GM12878 (cell line): ENCODE measurements at regions not wholly inside any gene's neighbourhood (a gene's known extent, or its start where the extent isn't known, plus 50 kb on each side); places are given as distances from the start of the nearest gene placed in this dataset.

ENCODE experiments used
- ATAC-seq: fragments of 200-7000 bp; cut with Tn5 transposase; 3 replicates; pipeline ENCODE4 v1.9.1; 2020; ENCODE audit warnings: mild to moderate bottlenecking, moderate library complexity
- BruUV-seq: library from RNA; stranded (reverse); fragments of 400-500 nt; replicated peaks from 2 replicates; lab custom pipeline; 2021; lab: Mats Ljungman, UMichigan
- CTCF ChIA-PET: fragments of 300-600 bp; sonication (Branson Sonifier 250); formaldehyde crosslinking; extraction: SDS; loops from one replicate; lab custom pipeline; 2021; ENCODE audit warnings: inconsistent platforms; lab: Yijun Ruan, JAX
- POLR2A ChIA-PET: fragments of 350-600 bp; formaldehyde crosslinking; extraction: SDS; loops from one replicate; lab custom pipeline; 2021; ENCODE audit warnings: inconsistent platforms; lab: Charles Lee
- RAD21 ChIA-PET: fragments of 300-600 bp; sonication (Branson Sonifier 250); formaldehyde crosslinking; loops from one replicate; lab custom pipeline; 2023; ENCODE audit warnings: antibody characterized with exemption; ENCODE audit not compliant: unreplicated experiment; lab: Charles Lee
- SMC1A ChIA-PET: fragments of 300-600 bp; sonication (Branson Sonifier 250); formaldehyde crosslinking; loops from one replicate; lab custom pipeline; 2023; ENCODE audit not compliant: unreplicated experiment, uncharacterized antibody; lab: Charles Lee
- DNase-seq: peaks from one replicate; pipeline ENCODE4 v3.0.0-alpha.2; 2011; ENCODE audit warnings: low read depth, low spot score
- FAIRE-seq: peaks from 3 replicates; lab custom pipeline; 2011; peaks lifted over from hg19 to GRCh38; lab: Jason Lieb, UNC
- H2AFZ ChIP-seq: 2 replicates; pipeline ENCODE4 v1.6.0; 2011; ENCODE audit warnings: low read depth, low read length, control low read depth; ENCODE audit not compliant: control insufficient read depth
- H3K27ac ChIP-seq: 2 replicates; pipeline ENCODE4 v1.5.1; 2011; ENCODE audit warnings: control low read depth; ENCODE audit not compliant: control insufficient read depth, insufficient read depth
- H3K27me3 ChIP-seq, 2 experiments: replicated peaks in 1 of 2; 2 replicates each; pipeline versions ENCODE4 v1.6.0 to v1.6.1; 2011; ENCODE audit warnings: low read length in 1 of 2; ENCODE audit not compliant: control insufficient read depth in 2 of 2, insufficient read depth in 2 of 2
- H3K36me3 ChIP-seq, 2 experiments: 2 replicates each; pipeline ENCODE4 v1.5.1; 2011; ENCODE audit warnings: low read length in 1 of 2; ENCODE audit not compliant: control insufficient read depth in 2 of 2, insufficient read depth in 2 of 2
- H3K4me1 ChIP-seq: 2 replicates; pipeline ENCODE4 v1.6.1; 2011; ENCODE audit warnings: mild to moderate bottlenecking, low read length, moderate library complexity, mixed read lengths; ENCODE audit not compliant: control insufficient read depth, insufficient read depth
- H3K4me2 ChIP-seq: 2 replicates; pipeline ENCODE4 v1.6.0; 2011; ENCODE audit warnings: control low read depth; ENCODE audit not compliant: control insufficient read depth, insufficient read depth
- H3K4me3 ChIP-seq: fragments of 200-600 bp; sonication (generic); 2 replicates; pipeline ENCODE4 v1.5.1; 2016
- H3K79me2 ChIP-seq: 2 replicates; pipeline ENCODE4 v1.6.0; 2011; ENCODE audit warnings: low read length; ENCODE audit not compliant: control insufficient read depth, insufficient read depth
- H3K9ac ChIP-seq: 2 replicates; pipeline ENCODE4 v1.8.0; 2011; ENCODE audit warnings: low read length, control low read depth, mixed read lengths; ENCODE audit not compliant: control insufficient read depth, insufficient read depth
- H3K9me3 ChIP-seq: replicated peaks from 3 replicates; pipeline ENCODE4 v1.5.1; 2011; ENCODE audit warnings: mild to moderate bottlenecking, low read length; ENCODE audit not compliant: control insufficient read depth, insufficient read depth
- H4K20me1 ChIP-seq: 2 replicates; pipeline ENCODE4 v1.6.0; 2011; ENCODE audit not compliant: control insufficient read depth, insufficient read depth
- BACH1 ChIP-seq: fragments of 450-650 bp; IDR thresholded peaks from 2 replicates; pipeline ENCODE4 v1.6.1; 2017; ENCODE audit warnings: mild to moderate bottlenecking, borderline replicate concordance
- BCL11A ChIP-seq: IDR thresholded peaks from 2 replicates; pipeline ENCODE4 v1.6.1; 2011; ENCODE audit warnings: low read depth, low read length
- BCLAF1 ChIP-seq: fragments of 450-650 bp; IDR thresholded peaks from 2 replicates; pipeline ENCODE4 v1.6.1; 2017; ENCODE audit warnings: antibody characterized with exemption, mild to moderate bottlenecking, moderate library complexity
- CBX5 ChIP-seq: sonication (generic); IDR thresholded peaks from 2 replicates; pipeline ENCODE4 v1.6.1; 2016; ENCODE audit warnings: low read depth, moderate library complexity, mild to moderate bottlenecking, inconsistent platforms
- MEF2A ChIP-seq: IDR thresholded peaks from 2 replicates; pipeline ENCODE4 v1.6.1; 2011; ENCODE audit warnings: low read depth, mild to moderate bottlenecking, low read length, moderate library complexity; ENCODE audit not compliant: insufficient read depth
- SIN3A ChIP-seq: IDR thresholded peaks from 2 replicates; pipeline ENCODE4 v1.6.1; 2012; ENCODE audit warnings: low read depth, low read length, improper control_type of control experiment
- SIX5 ChIP-seq: IDR thresholded peaks from 2 replicates; pipeline ENCODE4 v1.6.1; 2011; ENCODE audit warnings: mild to moderate bottlenecking, low read depth, low read length, moderate library complexity; ENCODE audit not compliant: severe bottlenecking
- TAF1 ChIP-seq: IDR thresholded peaks from 2 replicates; pipeline ENCODE4 v1.6.1; 2011; ENCODE audit warnings: mild to moderate bottlenecking, low read depth, low read length, borderline replicate concordance
- ZSCAN29 ChIP-seq: fragments of 450-650 bp; IDR thresholded peaks from 2 replicates; pipeline ENCODE4 v1.6.1; 2017; ENCODE audit warnings: mild to moderate bottlenecking, moderate library complexity
- WGBS: methylation state at CpG from one replicate; pipeline ENCODE4 v1.1.6; 2016; ENCODE audit warnings: low lambda C conversion rate; ENCODE audit not compliant: insufficient replicate concordance, insufficient coverage; ENCODE audit errors: missing lambda C conversion rate; 5-methylcytosine and 5-hydroxymethylcytosine counted together
- in situ Hi-C: fragments of 300-500 bp; cut with MboI; formaldehyde crosslinking; loops from 9 replicates; pipeline ENCODE4 v1.14.3; 2018; ENCODE audit warnings: mixed read lengths
- intact Hi-C: fragments of 100-400 bp; cut with micrococcal nuclease; formaldehyde crosslinking; loops from one replicate; pipeline ENCODE4 v1.14.2; 2022; ENCODE audit not compliant: unreplicated experiment
- TF ChIP-seq, protein P1 (sequence below), 3 experiments: IDR thresholded peaks in 2 of 3; conservative IDR thresholded peaks in 1 of 3; 2 replicates each; pipeline ENCODE4 v1.5.1; 2011; ENCODE audit warnings: low read depth in 3 of 3, low read length in 3 of 3, mild to moderate bottlenecking in 3 of 3, control low read depth in 2 of 3, moderate library complexity in 2 of 3, inconsistent platforms in 1 of 3, mixed read lengths in 1 of 3; ENCODE audit not compliant: control insufficient read depth in 2 of 3, insufficient read depth in 1 of 3; ENCODE audit errors: extremely low read depth in 1 of 3
- TF ChIP-seq, protein P2 (sequence below): IDR thresholded peaks from 2 replicates; pipeline ENCODE4 v1.6.1; 2012; ENCODE audit warnings: low read depth, low read length, improper control_type of control experiment

GRCh38 chr9:103898550-103898949 lies 195.6 kb upstream of the SMC2 start:
- H3K4me2 ChIP-seq: no peak overlapping the region
- ChIA-PET CTCF (no interaction called here), RAD21 (no interaction called here), POLR2A (no interaction called here), SMC1A (no interaction called here)
- TF ChIP-seq CBX5 (no peak), BACH1 (no peak), TAF1 (no peak)
- TF ChIP-seq, protein P1, sequence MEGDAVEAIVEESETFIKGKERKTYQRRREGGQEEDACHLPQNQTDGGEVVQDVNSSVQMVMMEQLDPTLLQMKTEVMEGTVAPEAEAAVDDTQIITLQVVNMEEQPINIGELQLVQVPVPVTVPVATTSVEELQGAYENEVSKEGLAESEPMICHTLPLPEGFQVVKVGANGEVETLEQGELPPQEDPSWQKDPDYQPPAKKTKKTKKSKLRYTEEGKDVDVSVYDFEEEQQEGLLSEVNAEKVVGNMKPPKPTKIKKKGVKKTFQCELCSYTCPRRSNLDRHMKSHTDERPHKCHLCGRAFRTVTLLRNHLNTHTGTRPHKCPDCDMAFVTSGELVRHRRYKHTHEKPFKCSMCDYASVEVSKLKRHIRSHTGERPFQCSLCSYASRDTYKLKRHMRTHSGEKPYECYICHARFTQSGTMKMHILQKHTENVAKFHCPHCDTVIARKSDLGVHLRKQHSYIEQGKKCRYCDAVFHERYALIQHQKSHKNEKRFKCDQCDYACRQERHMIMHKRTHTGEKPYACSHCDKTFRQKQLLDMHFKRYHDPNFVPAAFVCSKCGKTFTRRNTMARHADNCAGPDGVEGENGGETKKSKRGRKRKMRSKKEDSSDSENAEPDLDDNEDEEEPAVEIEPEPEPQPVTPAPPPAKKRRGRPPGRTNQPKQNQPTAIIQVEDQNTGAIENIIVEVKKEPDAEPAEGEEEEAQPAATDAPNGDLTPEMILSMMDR (IDR thresholded peaks at IDR 0.05 in 2 of 3, conservative IDR thresholded peaks at IDR 0.05 in 1 of 3; ENCODE audit: control insufficient read depth in 2 of 3, extremely low read depth in 1 of 3, insufficient read depth in 1 of 3, low read depth in 3 of 3, low read length in 3 of 3): no peak
- H3K36me3 ChIP-seq: no peaks in the 10 kb centered on the region
- no peak for DNase-seq
- intact Hi-C loops (no loop called here), in situ Hi-C loops (no loop called here)
- no peak for ATAC-seq
- no peaks in the 10 kb centered on the region for H3K4me1 ChIP-seq
- H4K20me1 ChIP-seq: no peaks in the 10 kb centered on the region
- H3K9ac ChIP-seq: no peak overlapping the region
- no peak for FAIRE-seq
- no peak overlapping the region for H3K4me3 ChIP-seq
- 0% methylated on average over 1 of the region's 1 CpG for WGBS
- no peaks in the 10 kb centered on the region for H3K27me3 ChIP-seq
- H2AFZ ChIP-seq: no peak overlapping the region
- no peaks in the 10 kb centered on the region for H3K9me3 ChIP-seq
- no TSS peak for BruUV-seq
- no peaks in the 10 kb centered on the region for H3K79me2 ChIP-seq
- H3K27ac ChIP-seq: no peak overlapping the region

DNA sequence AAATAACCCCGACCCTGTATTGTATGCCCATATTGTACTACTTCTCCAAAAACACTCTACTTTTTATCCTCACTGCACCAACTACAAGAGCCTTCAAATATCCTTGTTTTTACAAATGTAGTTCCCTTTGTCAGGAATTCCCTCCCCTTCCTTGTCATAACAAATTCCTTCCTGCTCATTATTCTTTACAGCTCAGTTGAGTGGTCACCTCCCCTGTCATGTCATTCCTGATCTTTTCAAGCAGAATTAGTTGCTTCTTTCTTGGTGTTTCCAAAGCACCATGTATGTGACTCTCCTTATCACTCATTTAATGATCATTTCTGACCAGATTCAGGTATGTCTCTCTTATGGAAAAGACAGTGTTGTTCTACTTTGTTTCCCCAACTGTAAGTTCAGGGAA lies 194.2 kb upstream of the SMC2 start:
- DNase-seq: no peak
- 0% methylated on average over 1 of the region's 1 CpG for WGBS
- no peak overlapping the region for H3K4me2 ChIP-seq
- CTCF ChIA-PET: no interaction called here
- no peaks in the 10 kb centered on the region for H3K79me2 ChIP-seq
- H3K36me3 ChIP-seq: no peaks in the 10 kb centered on the region
- in situ Hi-C loops: no loop called here
- H3K9ac ChIP-seq: no peak overlapping the region
- no peak for FAIRE-seq
- no peaks in the 10 kb centered on the region for H3K27me3 ChIP-seq
- intact Hi-C loops: no loop called here
- H2AFZ ChIP-seq: no peak overlapping the region
- SMC1A ChIA-PET: no interaction called here
- no peak for ATAC-seq
- POLR2A ChIA-PET: no interaction called here
- H3K4me1 ChIP-seq: no peaks in the 10 kb centered on the region
- BruUV-seq: no TSS peak
- H3K27ac ChIP-seq: no peak overlapping the region
- H3K9me3 ChIP-seq: no peaks in the 10 kb centered on the region
- H3K4me3 ChIP-seq: no peak overlapping the region
- RAD21 ChIA-PET: no interaction called here
- no peaks in the 10 kb centered on the region for H4K20me1 ChIP-seq
- TF ChIP-seq SIN3A (no peak), MEF2A (no peak), SIX5 (no peak), BCLAF1 (no peak), ZSCAN29 (no peak), BCL11A (no peak)
- TF ChIP-seq, protein P2, sequence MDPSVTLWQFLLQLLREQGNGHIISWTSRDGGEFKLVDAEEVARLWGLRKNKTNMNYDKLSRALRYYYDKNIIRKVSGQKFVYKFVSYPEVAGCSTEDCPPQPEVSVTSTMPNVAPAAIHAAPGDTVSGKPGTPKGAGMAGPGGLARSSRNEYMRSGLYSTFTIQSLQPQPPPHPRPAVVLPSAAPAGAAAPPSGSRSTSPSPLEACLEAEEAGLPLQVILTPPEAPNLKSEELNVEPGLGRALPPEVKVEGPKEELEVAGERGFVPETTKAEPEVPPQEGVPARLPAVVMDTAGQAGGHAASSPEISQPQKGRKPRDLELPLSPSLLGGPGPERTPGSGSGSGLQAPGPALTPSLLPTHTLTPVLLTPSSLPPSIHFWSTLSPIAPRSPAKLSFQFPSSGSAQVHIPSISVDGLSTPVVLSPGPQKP: no peak
